ENCODE measurements at regions not wholly inside any gene's neighbourhood (a gene's known extent, or its start where the extent isn't known, plus 50 kb on each side); places are given as distances from the start of the nearest gene placed in this dataset.

GRCh38 chr1:219988387-219988786, 57.9 kb downstream of the EPRS1 start:
- H3K4me3 ChIP-seq (ENCODE audit: low read depth, low read length): no peak overlapping the region
- no peak for TF ChIP-seq CTCF (IDR thresholded peaks at IDR 0.05; ENCODE audit: insufficient read depth, low read length)
- DNase-seq (ENCODE audit: low read depth): no peak

- no peak overlapping the region for H3K4me3 ChIP-seq (ENCODE audit: low read depth, low read length)
- no peak for TF ChIP-seq CTCF (IDR thresholded peaks at IDR 0.05; ENCODE audit: insufficient read depth, low read length)
- DNase-seq (ENCODE audit: low read depth): no peak
Observed at GRCh38 chr1:219987325-219987724, 59.0 kb upstream of the SLC30A10 start.

- TF ChIP-seq CTCF (IDR thresholded peaks at IDR 0.05; ENCODE audit: insufficient read depth, low read length): no peak
- DNase-seq (ENCODE audit: low read depth): no peak
- no peak overlapping the region for H3K4me3 ChIP-seq (ENCODE audit: low read depth, low read length)
Observed at GRCh38 chr1:219985169-219985568, 56.8 kb upstream of the SLC30A10 start.

Data from fibroblast of the aortic adventitia (primary cell).